ENCODE measurements at regions not wholly inside any gene's neighbourhood (a gene's known extent, or its start where the extent isn't known, plus 50 kb on each side); places are given as distances from the start of the nearest gene placed in this dataset.

DNA sequence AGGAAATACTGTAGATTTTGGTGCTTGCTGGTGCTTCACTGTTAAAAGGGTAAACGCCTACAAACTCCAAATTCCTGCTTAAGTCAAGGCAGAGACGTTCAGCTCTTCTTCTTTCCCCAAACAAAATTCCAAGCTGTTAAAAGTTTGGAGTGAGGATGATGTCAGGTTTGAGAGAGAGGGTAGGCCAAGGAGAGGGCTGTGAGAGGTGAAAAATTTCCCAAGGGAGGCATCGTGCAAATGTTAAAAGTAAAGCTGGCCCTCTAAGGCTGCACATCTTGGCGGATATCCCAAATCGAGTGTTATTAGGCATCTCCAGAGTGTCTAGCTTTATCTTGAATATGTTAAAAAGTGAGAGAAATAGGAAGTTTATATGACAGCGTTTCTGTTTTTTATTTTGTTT is 651.8 kb downstream of the QKI start:
- no peaks in the 10 kb centered on the region for H3K27me3 ChIP-seq (ENCODE audit: control insufficient read depth, insufficient read depth, low read length)
- H3K14ac ChIP-seq (replicated peaks; ENCODE audit: low read depth, low read length), result no peak overlapping the region
- no peak overlapping the region for H4K5ac ChIP-seq (ENCODE audit: low read depth, low read length)
- H2BK5ac ChIP-seq (ENCODE audit: low read depth, low read length, poor library complexity, severe bottlenecking), result no peak overlapping the region
- intact Hi-C loops (cut with micrococcal nuclease), result no loop called here
- no peaks in the 10 kb centered on the region for H3K9me1 ChIP-seq (ENCODE audit: insufficient read depth, low read length)
- DNase-seq (no peak), ATAC-seq (ENCODE audit: low read depth) (no peak)
- no peak overlapping the region for H3K56ac ChIP-seq (ENCODE audit: extremely low read depth, insufficient read depth, low read length)
- H4K20me1 ChIP-seq (ENCODE audit: insufficient read depth, low read length), result no peaks in the 10 kb centered on the region
- no peak overlapping the region for H2BK20ac ChIP-seq (ENCODE audit: low read depth, low read length)
- H3K4ac ChIP-seq (ENCODE audit: low read depth, low read length), result no peak overlapping the region
- dilution Hi-C loops (cut with HindIII; ENCODE audit: low sequenced_read_pairs, unreplicated experiment), result no loop called here
- no peak overlapping the region for H3K27ac ChIP-seq (ENCODE audit: insufficient read depth, low read length)
- no peak overlapping the region for H3K18ac ChIP-seq (ENCODE audit: low read depth, low read length)
- no peak overlapping the region for H2AFZ ChIP-seq (replicated peaks; ENCODE audit: low read length, poor library complexity)
- no peaks in the 10 kb centered on the region for H3K36me3 ChIP-seq (ENCODE audit: control insufficient read depth, insufficient read depth, low read length)
- TF ChIP-seq FOS (IDR thresholded peaks at IDR 0.05; ENCODE audit: low read depth, low read length) (no peak), BHLHE40 (IDR thresholded peaks at IDR 0.05; ENCODE audit: low read depth, low read length) (no peak), RCOR1 (IDR thresholded peaks at IDR 0.05; ENCODE audit: insufficient replicate concordance, low read length) (no peak), POLR2A (IDR thresholded peaks at IDR 0.05; ENCODE audit: low read depth, low read length) (no peak), NFE2L2 (IDR thresholded peaks at IDR 0.05; ENCODE audit: low read depth, low read length) (no peak), RAD21 (IDR thresholded peaks at IDR 0.05; ENCODE audit: low read length) (no peak), CEBPB (IDR thresholded peaks at IDR 0.05; ENCODE audit: low read depth, low read length) (no peak), RFX5 (IDR thresholded peaks at IDR 0.05; ENCODE audit: low read depth, low read length) (no peak), MXI1 (IDR thresholded peaks at IDR 0.05; ENCODE audit: borderline replicate concordance, low read depth, low read length) (no peak), SMC3 (IDR thresholded peaks at IDR 0.05; ENCODE audit: low read depth, low read length) (no peak)
- TF ChIP-seq, protein P1, sequence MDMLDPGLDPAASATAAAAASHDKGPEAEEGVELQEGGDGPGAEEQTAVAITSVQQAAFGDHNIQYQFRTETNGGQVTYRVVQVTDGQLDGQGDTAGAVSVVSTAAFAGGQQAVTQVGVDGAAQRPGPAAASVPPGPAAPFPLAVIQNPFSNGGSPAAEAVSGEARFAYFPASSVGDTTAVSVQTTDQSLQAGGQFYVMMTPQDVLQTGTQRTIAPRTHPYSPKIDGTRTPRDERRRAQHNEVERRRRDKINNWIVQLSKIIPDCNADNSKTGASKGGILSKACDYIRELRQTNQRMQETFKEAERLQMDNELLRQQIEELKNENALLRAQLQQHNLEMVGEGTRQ (IDR thresholded peaks at IDR 0.05; ENCODE audit: low read depth, low read length), result no peak
- TF ChIP-seq, protein P2, sequence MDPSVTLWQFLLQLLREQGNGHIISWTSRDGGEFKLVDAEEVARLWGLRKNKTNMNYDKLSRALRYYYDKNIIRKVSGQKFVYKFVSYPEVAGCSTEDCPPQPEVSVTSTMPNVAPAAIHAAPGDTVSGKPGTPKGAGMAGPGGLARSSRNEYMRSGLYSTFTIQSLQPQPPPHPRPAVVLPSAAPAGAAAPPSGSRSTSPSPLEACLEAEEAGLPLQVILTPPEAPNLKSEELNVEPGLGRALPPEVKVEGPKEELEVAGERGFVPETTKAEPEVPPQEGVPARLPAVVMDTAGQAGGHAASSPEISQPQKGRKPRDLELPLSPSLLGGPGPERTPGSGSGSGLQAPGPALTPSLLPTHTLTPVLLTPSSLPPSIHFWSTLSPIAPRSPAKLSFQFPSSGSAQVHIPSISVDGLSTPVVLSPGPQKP (IDR thresholded peaks at IDR 0.05; ENCODE audit: borderline replicate concordance, low read depth, low read length), result no peak
- POLR2A ChIA-PET (ENCODE audit: unreplicated experiment), result no interaction called here
- no peak overlapping the region for H4K91ac ChIP-seq (ENCODE audit: insufficient read depth, low read depth, low read length)
- no peak overlapping the region for H4K8ac ChIP-seq (ENCODE audit: low read depth in 2 of 2, low read length in 2 of 2)
- no peak overlapping the region for H2AK9ac ChIP-seq (replicated peaks; ENCODE audit: low read depth, low read length, poor library complexity)
- CTCF ChIA-PET, result no interaction called here
- H2AK5ac ChIP-seq (ENCODE audit: low read depth, low read length), result no peak overlapping the region
- BruUV-seq (replicated peaks), result no TSS peak
- H2BK15ac ChIP-seq (ENCODE audit: low read depth, low read length), result no peak overlapping the region
- WGBS, 2 experiments (ENCODE audit: extremely low coverage in 2 of 2, insufficient read length in 1 of 2), result 100% methylated on average over 1 of the region's 6 CpGs; no CpG with 5 or more reads in 1 of the 2 experiments
- no peak overlapping the region for H2BK120ac ChIP-seq (ENCODE audit: low read depth, low read length)
- no peak overlapping the region for H3K23ac ChIP-seq (ENCODE audit: low read depth, low read length)
- no peak overlapping the region for H3K4me2 ChIP-seq (ENCODE audit: low read depth, low read length)
- H3K9me3 ChIP-seq (ENCODE audit: control insufficient read depth, insufficient read depth, low read length), result peaks cover 7% of the 10 kb centered on the region
- in situ Hi-C loops (cut with MboI; ENCODE audit: low sequenced_read_pairs), result no loop called here
- H3K9ac ChIP-seq (ENCODE audit: low read depth, low read length), result no peak overlapping the region
- no peak overlapping the region for H3K4me3 ChIP-seq (ENCODE audit: insufficient read depth, low read depth, low read length)
- no peaks in the 10 kb centered on the region for H3K79me1 ChIP-seq (ENCODE audit: low read depth in 1 of 2, low read length in 2 of 2)
- no peaks in the 10 kb centered on the region for H3K4me1 ChIP-seq (ENCODE audit: control insufficient read depth, insufficient read depth, low read length)

Data from IMR-90 (cell line).